HG02938 (cell line): ENCODE measurements at regions not wholly inside any gene's neighbourhood (a gene's known extent, or its start where the extent isn't known, plus 50 kb on each side); places are given as distances from the start of the nearest gene placed in this dataset.

Experiments used
- ATAC-seq: cut with Tn5 transposase; IDR thresholded peaks from one replicate; pipeline ENCODE4 v1.9.1; 2021; ENCODE audit warnings: mild to moderate bottlenecking, moderate library complexity; ENCODE audit not compliant: unreplicated experiment

GRCh38 chr7:42338231-42338915 lies 101.4 kb upstream of the GLI3 start:
- no peak for ATAC-seq

GRCh38 chr7:42337225-42337905 lies 100.4 kb upstream of the GLI3 start:
- ATAC-seq: no peak

GRCh38 chr7:42332605-42333222 lies 95.7 kb upstream of the GLI3 start:
- ATAC-seq: no peak

GRCh38 chr7:42319631-42320030 lies 82.6 kb upstream of the GLI3 start:
- no peak for ATAC-seq

GRCh38 chr7:42315631-42316030 lies 78.6 kb upstream of the GLI3 start:
- no peak for ATAC-seq

- ATAC-seq: no peak
Measured at GRCh38 chr7:42315103-42315502, 78.1 kb upstream of the GLI3 start.

GRCh38 chr7:42314696-42315095 lies 77.7 kb upstream of the GLI3 start:
- ATAC-seq: no peak

GRCh38 chr7:42311195-42311594 lies 74.2 kb upstream of the GLI3 start:
- ATAC-seq: no peak

- ATAC-seq: no peak
Measured at GRCh38 chr7:42292991-42293521, 56.0 kb upstream of the GLI3 start.

- ATAC-seq: no peak
Measured at GRCh38 chr7:42289473-42289872, 52.5 kb upstream of the GLI3 start.
